BLaER1 treated with 17β-estradiol and CSF1 and Interleukin-3, amounts not matched to agents 10 nM and 100 nM (cell line): ENCODE measurements at regions not wholly inside any gene's neighbourhood (a gene's known extent, or its start where the extent isn't known, plus 50 kb on each side); places are given as distances from the start of the nearest gene placed in this dataset.

Experiments
- H3K27ac ChIP-seq, 11 experiments: shearing (Covaris generic); formaldehyde crosslinking; 2 replicates each; pipeline ENCODE4 v1.8.1; 2022
- H3K27me3 ChIP-seq, 11 experiments: shearing (Covaris generic); formaldehyde crosslinking; 2 replicates each; pipeline ENCODE4 v1.8.1; 2022
- H3K36me3 ChIP-seq, 11 experiments: shearing (Covaris generic); formaldehyde crosslinking; 2 replicates each; pipeline ENCODE4 v1.8.1; 2022
- H3K4me1 ChIP-seq, 10 experiments: shearing (Covaris generic); formaldehyde crosslinking; 2 replicates each; pipeline ENCODE4 v1.8.1; 2022
- H3K4me2 ChIP-seq, 11 experiments: shearing (Covaris generic); formaldehyde crosslinking; 2 replicates each; pipeline ENCODE4 v1.8.1; 2022
- H3K4me3 ChIP-seq, 10 experiments: shearing (Covaris generic); formaldehyde crosslinking; 2 replicates each; pipeline ENCODE4 v1.8.1; 2022
- H3K9ac ChIP-seq, 11 experiments: shearing (Covaris generic); formaldehyde crosslinking; 2 replicates each; pipeline ENCODE4 v1.8.1; 2022
- H3K9me3 ChIP-seq, 11 experiments: shearing (Covaris generic); formaldehyde crosslinking; replicated peaks in 1 of 11; 2 replicates each; pipeline ENCODE4 v1.8.1; 2022
- H4K20me1 ChIP-seq, 11 experiments: shearing (Covaris generic); formaldehyde crosslinking; 2 replicates each; pipeline ENCODE4 v1.8.1; 2022
- Cebpa-rat ChIP-seq, 11 experiments: shearing (Covaris generic); IDR thresholded peaks; 2 replicates each; pipeline ENCODE4 v1.8.1; 2022

DNA sequence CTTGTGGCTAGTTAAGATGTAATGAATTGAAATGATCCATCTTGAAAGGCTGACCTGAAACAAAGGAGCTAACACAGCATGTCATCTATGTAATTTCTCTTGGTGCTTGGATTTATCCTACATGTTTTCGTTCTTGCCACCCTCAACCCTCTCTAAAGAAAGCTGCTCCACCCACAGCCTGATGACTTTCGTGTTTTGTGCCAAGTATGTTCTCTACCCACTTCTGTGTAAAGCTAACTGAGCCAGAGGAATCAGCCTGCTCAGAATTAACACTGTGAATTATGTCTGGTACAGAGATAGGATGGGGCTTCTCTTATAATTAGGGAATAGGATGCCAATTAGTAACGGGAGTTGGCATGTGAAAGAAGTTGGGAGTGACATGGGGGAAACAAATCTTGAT is 67.9 kb upstream of the MLIP start:
- no peak overlapping the region for H3K9ac ChIP-seq
- H3K9me3 ChIP-seq, result peaks cover 0 to 3% (median 0%) of the 10 kb centered on the region in 11 experiments; a peak in 1 of 22 replicates
- 0 out of 20 replicates have a peak, but pooled peaks cover 0 to 7% (median 0%) of the 10 kb centered on the region in 10 experiments for H3K4me1 ChIP-seq
- H4K20me1 ChIP-seq, result no peaks in the 10 kb centered on the region
- TF ChIP-seq Cebpa-rat (IDR thresholded peaks at IDR 0.05), result no peak
- H3K4me3 ChIP-seq, result no peak overlapping the region
- H3K36me3 ChIP-seq, result no peaks in the 10 kb centered on the region
- H3K27me3 ChIP-seq, result no peaks in the 10 kb centered on the region
- no peak overlapping the region for H3K27ac ChIP-seq
- peak overlapping the region in 1 of 11 experiments; percentile 9; a peak in 2 of 22 replicates for H3K4me2 ChIP-seq

DNA sequence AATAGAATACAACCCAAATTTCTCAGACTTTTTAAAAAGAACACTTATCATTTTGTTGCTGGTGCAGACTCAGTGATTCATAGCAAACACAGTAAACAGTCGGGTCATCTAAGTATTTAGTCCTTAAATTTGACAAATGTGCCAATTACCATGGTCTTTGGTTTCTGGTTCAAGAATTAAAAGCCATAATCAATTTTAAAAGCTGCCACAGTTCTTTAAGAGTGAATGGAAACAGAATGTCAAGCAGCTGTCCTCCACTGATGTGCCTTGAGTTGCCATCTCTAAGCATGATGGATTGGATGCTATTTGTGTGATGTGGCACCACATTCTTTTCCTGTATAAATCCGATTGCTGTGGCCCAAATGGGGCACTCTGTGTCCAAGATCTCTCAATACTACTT is 67.2 kb upstream of the MLIP start:
- no peaks in the 10 kb centered on the region for H3K27me3 ChIP-seq
- peaks cover 0 to 3% (median 0%) of the 10 kb centered on the region in 11 experiments; a peak in 1 of 22 replicates for H3K9me3 ChIP-seq
- no peak overlapping the region for H3K9ac ChIP-seq
- TF ChIP-seq Cebpa-rat (IDR thresholded peaks at IDR 0.05), result no peak
- no peaks in the 10 kb centered on the region for H3K36me3 ChIP-seq
- H3K27ac ChIP-seq, result no peak overlapping the region
- peak overlapping the region in 1 of 11 experiments; percentile 9; a peak in 2 of 22 replicates for H3K4me2 ChIP-seq
- H3K4me1 ChIP-seq, result 0 out of 20 replicates have a peak, but pooled peaks cover 0 to 7% (median 0%) of the 10 kb centered on the region in 10 experiments
- no peaks in the 10 kb centered on the region for H4K20me1 ChIP-seq
- no peak overlapping the region for H3K4me3 ChIP-seq

DNA sequence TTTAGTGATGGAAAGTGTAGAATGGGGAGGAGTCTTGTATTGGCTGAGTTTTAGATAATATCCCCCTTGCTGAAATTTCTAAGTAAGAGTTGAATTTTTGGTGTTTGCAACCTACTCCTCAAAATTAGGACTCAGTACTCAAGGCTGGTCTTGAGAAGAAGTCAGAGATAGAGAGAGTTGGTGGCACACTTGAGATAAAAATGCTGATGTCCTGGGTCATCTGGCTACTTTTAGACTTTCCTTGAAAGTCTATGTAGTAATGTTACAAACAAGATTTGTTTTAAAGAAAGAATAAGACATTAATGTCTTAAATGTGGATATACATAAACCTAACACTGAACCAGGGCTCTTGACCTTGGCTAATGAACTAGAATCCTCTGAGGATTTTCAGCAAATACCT is 62.5 kb upstream of the MLIP start:
- H3K36me3 ChIP-seq, result no peaks in the 10 kb centered on the region
- no peaks in the 10 kb centered on the region for H4K20me1 ChIP-seq
- H3K4me2 ChIP-seq, result no peak overlapping the region
- no peaks in the 10 kb centered on the region for H3K9me3 ChIP-seq
- H3K4me3 ChIP-seq, result no peak overlapping the region
- H3K27ac ChIP-seq, result no peak overlapping the region
- no peak overlapping the region for H3K9ac ChIP-seq
- H3K4me1 ChIP-seq, result peaks cover 0 to 3% (median 0%) of the 10 kb centered on the region in 10 experiments; a peak in 1 of 20 replicates
- no peaks in the 10 kb centered on the region for H3K27me3 ChIP-seq
- TF ChIP-seq Cebpa-rat (IDR thresholded peaks at IDR 0.05), result no peak

DNA sequence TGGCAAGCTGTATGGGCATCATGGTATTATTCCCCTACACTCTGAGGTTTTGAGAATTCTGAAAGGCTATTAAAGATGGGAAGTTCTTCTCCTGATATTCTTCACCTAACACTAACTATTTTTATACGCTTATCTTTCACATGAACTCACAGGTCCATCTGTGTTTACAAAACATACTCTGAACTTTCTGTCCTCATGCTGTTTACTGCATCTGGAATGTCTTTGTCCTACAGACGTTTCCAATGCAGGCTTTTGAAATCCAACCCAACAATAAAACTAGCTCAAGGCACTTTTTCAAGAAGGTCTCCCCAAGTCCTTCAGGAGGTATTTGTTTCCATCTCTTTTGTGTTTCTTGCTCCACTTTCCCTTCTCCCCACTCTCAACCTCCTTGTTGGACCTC is 60.5 kb upstream of the MLIP start:
- Histone ChIP-seq H3K9ac (no peak overlapping the region), H3K4me1 (peaks cover 0 to 6% (median 0%) of the 10 kb centered on the region in 10 experiments; a peak in 2 of 20 replicates), H3K4me3 (no peak overlapping the region), H4K20me1 (no peaks in the 10 kb centered on the region), H3K36me3 (no peaks in the 10 kb centered on the region), H3K9me3 (no peaks in the 10 kb centered on the region), H3K27ac (no peak overlapping the region), H3K27me3 (no peaks in the 10 kb centered on the region), H3K4me2 (no peak overlapping the region)
- TF ChIP-seq Cebpa-rat (IDR thresholded peaks at IDR 0.05), result no peak

- peaks cover 0 to 6% (median 0%) of the 10 kb centered on the region in 10 experiments; a peak in 2 of 20 replicates for H3K4me1 ChIP-seq
- H3K27ac ChIP-seq, result no peak overlapping the region
- peak overlapping the region in 1 of 11 experiments; percentile 5; a peak in 1 of 22 replicates for H3K4me2 ChIP-seq
- H3K4me3 ChIP-seq, result no peak overlapping the region
- H3K9me3 ChIP-seq, result no peaks in the 10 kb centered on the region
- no peaks in the 10 kb centered on the region for H3K36me3 ChIP-seq
- no peak for TF ChIP-seq Cebpa-rat (IDR thresholded peaks at IDR 0.05)
- H3K9ac ChIP-seq, result no peak overlapping the region
- H3K27me3 ChIP-seq, result no peaks in the 10 kb centered on the region
- no peaks in the 10 kb centered on the region for H4K20me1 ChIP-seq
Measured at GRCh38 chr6:54053881-54054391, 57.3 kb upstream of the MLIP start.

DNA sequence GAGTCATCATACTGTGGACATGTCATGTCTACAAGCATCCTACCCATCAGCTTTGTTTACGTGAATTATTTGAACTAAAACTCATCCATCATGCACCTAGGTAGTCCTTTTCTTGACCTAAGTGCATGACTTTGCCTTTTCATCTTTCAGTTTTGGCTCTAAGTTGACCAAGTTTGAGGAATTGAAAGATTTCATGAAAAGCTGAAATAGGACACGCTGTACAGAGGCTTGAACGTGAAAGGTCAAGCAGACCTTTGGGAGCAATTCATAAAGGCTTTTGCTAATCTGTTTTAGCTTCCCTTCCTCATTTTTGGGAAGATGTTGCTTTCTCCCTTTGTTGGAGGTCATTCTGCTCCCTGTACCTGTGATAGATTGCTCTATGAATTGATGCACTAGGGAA is 55.1 kb upstream of the MLIP start:
- Histone ChIP-seq H3K9me3 (no peaks in the 10 kb centered on the region), H3K36me3 (no peaks in the 10 kb centered on the region), H4K20me1 (no peaks in the 10 kb centered on the region), H3K9ac (no peak overlapping the region), H3K27me3 (no peaks in the 10 kb centered on the region), H3K4me3 (no peak overlapping the region), H3K4me2 (no peak overlapping the region), H3K27ac (no peak overlapping the region), H3K4me1 (peaks cover 4 to 15% (median 10%) of the 10 kb centered on the region in 10 experiments; a peak in 18 of 20 replicates)
- TF ChIP-seq Cebpa-rat (IDR thresholded peaks at IDR 0.05), result no peak

DNA sequence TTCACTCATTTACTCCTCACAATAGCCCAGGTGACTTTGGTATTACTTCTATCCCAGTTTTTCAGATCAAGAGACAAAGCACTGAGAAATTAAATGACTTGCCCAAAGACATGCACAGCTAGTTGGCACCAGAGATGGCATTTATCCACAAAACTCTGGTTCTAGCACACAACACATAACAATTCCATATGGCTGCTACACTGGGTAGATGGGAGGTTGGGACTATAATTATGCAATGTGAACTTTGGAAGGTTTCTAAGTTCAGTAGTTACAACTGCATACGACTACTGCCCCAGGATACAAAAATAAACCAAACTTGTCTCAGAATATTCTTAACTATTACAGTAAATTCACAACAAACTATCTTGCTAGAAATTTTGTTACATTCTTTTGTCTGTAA is 54.2 kb upstream of the MLIP start:
- Histone ChIP-seq H4K20me1 (no peaks in the 10 kb centered on the region), H3K27ac (no peak overlapping the region), H3K36me3 (no peaks in the 10 kb centered on the region), H3K9ac (no peak overlapping the region), H3K4me3 (no peak overlapping the region), H3K4me1 (peaks cover 4 to 15% (median 10%) of the 10 kb centered on the region in 10 experiments; a peak in 18 of 20 replicates), H3K4me2 (no peak overlapping the region), H3K27me3 (no peaks in the 10 kb centered on the region), H3K9me3 (no peaks in the 10 kb centered on the region)
- no peak for TF ChIP-seq Cebpa-rat (IDR thresholded peaks at IDR 0.05)

GRCh38 chr6:54058236-54058635 is 53.0 kb upstream of the MLIP start:
- H3K4me1 ChIP-seq, result peaks cover 4 to 15% (median 10%) of the 10 kb centered on the region in 10 experiments; a peak in 18 of 20 replicates
- H3K4me3 ChIP-seq, result no peak overlapping the region
- no peak overlapping the region for H3K9ac ChIP-seq
- no peak for TF ChIP-seq Cebpa-rat (IDR thresholded peaks at IDR 0.05)
- H4K20me1 ChIP-seq, result no peaks in the 10 kb centered on the region
- H3K4me2 ChIP-seq, result no peak overlapping the region
- H3K27ac ChIP-seq, result no peak overlapping the region
- H3K9me3 ChIP-seq, result no peaks in the 10 kb centered on the region
- H3K36me3 ChIP-seq, result no peaks in the 10 kb centered on the region
- no peaks in the 10 kb centered on the region for H3K27me3 ChIP-seq

GRCh38 chr6:54059683-54060082 is 51.6 kb upstream of the MLIP start:
- peaks cover 4 to 15% (median 10%) of the 10 kb centered on the region in 10 experiments; a peak in 17 of 20 replicates for H3K4me1 ChIP-seq
- no peaks in the 10 kb centered on the region for H3K9me3 ChIP-seq
- no peaks in the 10 kb centered on the region for H3K36me3 ChIP-seq
- TF ChIP-seq Cebpa-rat (IDR thresholded peaks at IDR 0.05), result no peak
- no peak overlapping the region for H3K27ac ChIP-seq
- no peaks in the 10 kb centered on the region for H3K27me3 ChIP-seq
- no peaks in the 10 kb centered on the region for H4K20me1 ChIP-seq
- no peak overlapping the region for H3K4me3 ChIP-seq
- H3K4me2 ChIP-seq, result peak overlapping the region in 6 of 11 experiments; percentile 3 to 47 (median 37); a peak in 8 of 22 replicates
- H3K9ac ChIP-seq, result no peak overlapping the region

- Histone ChIP-seq H3K9ac (no peak overlapping the region), H3K4me2 (peak overlapping the region; percentile 3 to 47 (median 35); a peak in 16 of 22 replicates), H3K4me3 (no peak overlapping the region), H3K9me3 (no peaks in the 10 kb centered on the region), H3K4me1 (peaks cover 4 to 15% (median 10%) of the 10 kb centered on the region in 10 experiments; a peak in 17 of 20 replicates), H4K20me1 (no peaks in the 10 kb centered on the region), H3K36me3 (no peaks in the 10 kb centered on the region), H3K27ac (no peak overlapping the region), H3K27me3 (no peaks in the 10 kb centered on the region)
- TF ChIP-seq Cebpa-rat (IDR thresholded peaks at IDR 0.05), result no peak
Measured at GRCh38 chr6:54060286-54060685, 51.0 kb upstream of the MLIP start.
